ENCODE measurements at regions not wholly inside any gene's neighbourhood (a gene's known extent, or its start where the extent isn't known, plus 50 kb on each side); places are given as distances from the start of the nearest gene placed in this dataset.
"Not testable (repeated sequence)": the region's sequence is repeated elsewhere in the genome, so short reads cannot be mapped to it uniquely, and the experiment has no call there.

DNA sequence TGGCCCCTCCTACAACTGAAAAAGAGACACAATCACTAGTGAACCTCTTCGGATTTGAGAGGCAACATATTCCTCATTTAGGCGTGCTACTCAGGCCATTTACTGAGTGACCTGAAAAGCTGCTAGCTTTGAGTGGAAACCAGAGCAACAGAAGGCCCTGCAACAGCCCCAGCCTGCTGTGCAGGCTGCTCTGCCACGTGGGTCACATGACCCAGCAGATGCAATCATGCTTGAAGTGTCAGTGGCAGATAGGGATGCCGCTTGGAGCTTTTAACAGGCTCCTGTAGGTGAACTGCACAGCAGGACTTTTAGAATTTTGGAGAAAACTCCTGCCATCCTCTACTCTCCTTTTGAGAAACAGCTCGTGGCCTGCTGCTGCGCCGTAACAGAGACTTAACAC is 578.6 kb upstream of the RAB6C start:
- H3K4me3 Mint-ChIP-seq, result no peak overlapping the region
- H3K36me3 Mint-ChIP-seq (ENCODE audit: low read depth), result no peaks in the 10 kb centered on the region
- no peak overlapping the region for H3K27ac Mint-ChIP-seq
- DNase-seq, result no peak
- no peaks in the 10 kb centered on the region for H3K4me1 Mint-ChIP-seq (ENCODE audit: low read depth)
- CTCF ChIA-PET, result interaction anchor here (0.7 kb wide), 1 partner anchor 20 kb away, joined by 4 read pairs; no protein-coding TSS in a partner anchor
- no peaks in the 10 kb centered on the region for H3K9me3 Mint-ChIP-seq
- no peaks in the 10 kb centered on the region for H3K27me3 Mint-ChIP-seq (ENCODE audit: low read depth)
- intact Hi-C loops (cut with micrococcal nuclease), result no loop called here

GRCh38 chr2:129402076-129402475 is 577.4 kb upstream of the RAB6C start:
- H3K27ac Mint-ChIP-seq, result no peak overlapping the region
- CTCF ChIA-PET, result no interaction called here
- H3K36me3 Mint-ChIP-seq (ENCODE audit: low read depth), result no peaks in the 10 kb centered on the region
- intact Hi-C loops (cut with micrococcal nuclease), result no loop called here
- H3K4me3 Mint-ChIP-seq, result no peak overlapping the region
- no peaks in the 10 kb centered on the region for H3K4me1 Mint-ChIP-seq (ENCODE audit: low read depth)
- H3K27me3 Mint-ChIP-seq (ENCODE audit: low read depth), result no peaks in the 10 kb centered on the region
- no peak for DNase-seq
- H3K9me3 Mint-ChIP-seq, result no peaks in the 10 kb centered on the region

DNA sequence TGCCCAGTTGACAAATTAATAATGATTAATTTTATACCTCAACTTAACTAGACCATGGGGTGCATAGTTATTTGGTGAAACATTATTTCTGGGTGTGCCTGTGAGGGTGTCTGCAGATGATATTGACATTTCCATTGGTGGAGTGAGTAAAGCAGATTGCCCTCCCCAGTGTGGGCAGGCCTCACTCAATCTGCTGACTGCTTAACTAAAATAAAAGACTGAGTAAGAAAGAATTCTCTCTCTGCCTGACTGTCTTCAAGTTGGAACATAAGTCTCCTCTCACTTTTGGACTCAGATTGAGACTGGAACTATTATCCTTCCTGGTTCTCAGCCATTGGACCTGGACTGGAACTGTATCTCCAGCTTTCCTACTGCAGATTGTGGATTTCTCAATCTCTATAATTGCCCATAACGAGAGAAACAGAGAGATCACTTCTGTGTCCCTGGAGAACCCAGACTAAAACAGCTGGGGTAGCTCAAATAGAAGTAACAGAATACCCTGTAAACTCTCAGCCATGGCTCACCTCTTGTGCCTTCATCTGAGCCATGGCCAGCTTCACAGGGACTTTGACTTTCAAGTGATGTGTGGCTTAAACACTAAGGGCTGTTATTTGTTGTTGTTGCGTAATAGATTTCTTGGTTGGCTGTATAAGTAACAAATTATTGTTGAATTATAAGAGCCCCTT is 575.3 kb upstream of the RAB6C start:
- Mint-ChIP-seq H3K27ac (no peak overlapping the region), H3K36me3 (ENCODE audit: low read depth) (no peaks in the 10 kb centered on the region), H3K27me3 (ENCODE audit: low read depth) (no peaks in the 10 kb centered on the region), H3K9me3 (no peaks in the 10 kb centered on the region), H3K4me1 (ENCODE audit: low read depth) (no peaks in the 10 kb centered on the region), H3K4me3 (no peak overlapping the region)
- no peak for DNase-seq
- intact Hi-C loops (cut with micrococcal nuclease), result no loop called here
- CTCF ChIA-PET, result no interaction called here

- Mint-ChIP-seq H3K27me3 (ENCODE audit: low read depth) (no peaks in the 10 kb centered on the region), H3K27ac (no peak overlapping the region), H3K4me3 (no peak overlapping the region), H3K9me3 (no peaks in the 10 kb centered on the region), H3K36me3 (ENCODE audit: low read depth) (no peaks in the 10 kb centered on the region), H3K4me1 (ENCODE audit: low read depth) (no peaks in the 10 kb centered on the region)
- CTCF ChIA-PET, result no interaction called here
- no peak for DNase-seq
- intact Hi-C loops (cut with micrococcal nuclease), result no loop called here
Measured at GRCh38 chr2:129408570-129408969, 570.9 kb upstream of the RAB6C start.

DNA sequence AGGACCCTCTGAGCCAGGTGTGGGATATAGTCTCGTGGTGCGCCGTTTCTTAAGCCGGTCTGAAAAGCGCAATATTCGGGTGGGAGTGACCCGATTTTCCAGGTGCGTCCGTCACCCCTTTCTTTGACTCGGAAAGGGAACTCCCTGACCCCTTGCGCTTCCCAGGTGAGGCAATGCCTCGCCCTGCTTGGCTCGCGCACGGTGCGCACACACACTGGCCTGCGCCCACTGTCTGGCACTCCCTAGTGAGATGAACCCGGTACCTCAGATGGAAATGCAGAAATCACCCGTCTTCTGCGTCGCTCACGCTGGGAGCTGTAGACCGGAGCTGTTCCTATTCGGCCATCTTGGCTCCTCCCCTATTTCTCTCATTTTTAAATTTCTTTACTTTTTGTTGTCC is 562.4 kb upstream of the RAB6C start:
- DNase-seq; H3K4me1 Mint-ChIP-seq (ENCODE audit: low read depth); H3K9me3 Mint-ChIP-seq; H3K36me3 Mint-ChIP-seq (ENCODE audit: low read depth); H3K27me3 Mint-ChIP-seq (ENCODE audit: low read depth); H3K27ac Mint-ChIP-seq; intact Hi-C loops (cut with micrococcal nuclease); H3K4me3 Mint-ChIP-seq; CTCF ChIA-PET: not testable (repeated sequence)

- Mint-ChIP-seq H3K27me3 (ENCODE audit: low read depth) (peaks cover 3% of the 10 kb centered on the region), H3K9me3 (no peaks in the 10 kb centered on the region), H3K4me1 (ENCODE audit: low read depth) (no peaks in the 10 kb centered on the region), H3K36me3 (ENCODE audit: low read depth) (no peaks in the 10 kb centered on the region), H3K27ac (no peak overlapping the region), H3K4me3 (no peak overlapping the region)
- intact Hi-C loops (cut with micrococcal nuclease), result no loop called here
- DNase-seq, result no peak
- CTCF ChIA-PET, result no interaction called here
Measured at GRCh38 chr2:129422028-129422427, 557.4 kb upstream of the RAB6C start.

GRCh38 chr2:129428086-129428660 is 551.3 kb upstream of the RAB6C start:
- Mint-ChIP-seq H3K27me3 (ENCODE audit: low read depth) (peaks cover 9% of the 10 kb centered on the region), H3K4me1 (ENCODE audit: low read depth) (no peaks in the 10 kb centered on the region), H3K36me3 (ENCODE audit: low read depth) (no peaks in the 10 kb centered on the region), H3K4me3 (no peak overlapping the region), H3K9me3 (no peaks in the 10 kb centered on the region), H3K27ac (no peak overlapping the region)
- CTCF ChIA-PET, result no interaction called here
- DNase-seq, result no peak
- intact Hi-C loops (cut with micrococcal nuclease), result no loop called here

GRCh38 chr2:129430911-129431310 is 548.6 kb upstream of the RAB6C start:
- H3K36me3 Mint-ChIP-seq (ENCODE audit: low read depth), result no peaks in the 10 kb centered on the region
- intact Hi-C loops (cut with micrococcal nuclease), result no loop called here
- H3K4me3 Mint-ChIP-seq, result no peak overlapping the region
- CTCF ChIA-PET, result no interaction called here
- peaks cover 9% of the 10 kb centered on the region for H3K27me3 Mint-ChIP-seq (ENCODE audit: low read depth)
- no peaks in the 10 kb centered on the region for H3K4me1 Mint-ChIP-seq (ENCODE audit: low read depth)
- H3K9me3 Mint-ChIP-seq, result no peaks in the 10 kb centered on the region
- DNase-seq, result no peak
- H3K27ac Mint-ChIP-seq, result no peak overlapping the region

DNA sequence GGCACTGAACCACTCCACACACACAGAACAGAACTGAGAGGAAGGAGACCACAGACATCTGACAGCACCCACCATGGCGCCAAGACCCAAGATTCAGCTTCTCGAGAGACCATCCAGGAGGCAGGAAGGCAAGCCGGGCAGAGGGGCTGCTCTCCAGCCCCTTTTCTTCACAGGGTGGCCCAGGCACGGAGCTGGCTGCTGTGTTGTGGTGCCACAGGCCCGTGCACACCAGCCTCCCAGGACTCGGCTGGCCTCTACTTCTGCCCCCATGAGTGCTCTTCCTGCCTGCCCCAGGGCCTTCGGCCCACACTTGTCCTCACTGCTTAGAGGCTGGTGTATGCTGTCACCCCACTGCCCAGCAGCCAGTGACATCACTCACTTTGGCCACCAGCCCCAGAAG is 547.6 kb upstream of the RAB6C start:
- Mint-ChIP-seq H3K9me3 (no peaks in the 10 kb centered on the region), H3K27ac (no peak overlapping the region), H3K4me3 (no peak overlapping the region), H3K27me3 (ENCODE audit: low read depth) (peaks cover 6% of the 10 kb centered on the region), H3K4me1 (ENCODE audit: low read depth) (no peaks in the 10 kb centered on the region), H3K36me3 (ENCODE audit: low read depth) (no peaks in the 10 kb centered on the region)
- DNase-seq, result no peak
- intact Hi-C loops (cut with micrococcal nuclease), result no loop called here
- CTCF ChIA-PET, result no interaction called here

GRCh38 chr2:129436809-129437208 is 542.7 kb upstream of the RAB6C start:
- no peak overlapping the region for H3K4me3 Mint-ChIP-seq
- intact Hi-C loops (cut with micrococcal nuclease), result no loop called here
- CTCF ChIA-PET, result no interaction called here
- H3K36me3 Mint-ChIP-seq (ENCODE audit: low read depth), result no peaks in the 10 kb centered on the region
- no peak for DNase-seq
- H3K4me1 Mint-ChIP-seq (ENCODE audit: low read depth), result no peaks in the 10 kb centered on the region
- no peaks in the 10 kb centered on the region for H3K27me3 Mint-ChIP-seq (ENCODE audit: low read depth)
- no peak overlapping the region for H3K27ac Mint-ChIP-seq
- no peaks in the 10 kb centered on the region for H3K9me3 Mint-ChIP-seq

DNA sequence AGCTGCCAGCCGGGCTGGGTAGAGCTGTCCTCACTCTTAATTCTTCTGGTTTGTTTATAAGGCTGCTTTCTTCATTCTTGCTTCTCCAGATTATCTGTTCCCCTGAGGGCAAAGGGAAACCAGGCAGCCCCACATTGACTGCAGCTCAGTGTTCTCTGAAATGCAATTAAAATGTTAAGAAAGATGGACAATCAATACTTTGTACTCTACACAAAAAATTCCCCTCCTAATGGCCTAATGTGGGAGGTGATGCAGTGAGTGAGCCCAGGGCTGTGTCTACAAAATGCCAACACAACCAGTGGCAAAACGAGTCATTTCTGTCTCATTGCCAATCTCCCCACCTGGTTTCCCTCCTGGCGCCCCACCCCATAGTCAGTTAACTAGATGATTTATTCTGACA is 541.7 kb upstream of the RAB6C start:
- no peaks in the 10 kb centered on the region for H3K9me3 Mint-ChIP-seq
- no peak for DNase-seq
- no peak overlapping the region for H3K4me3 Mint-ChIP-seq
- intact Hi-C loops (cut with micrococcal nuclease), result no loop called here
- CTCF ChIA-PET, result interaction anchor here (0.6 kb wide), 1 partner anchor 53 kb away, joined by 4 read pairs; no protein-coding TSS in a partner anchor
- no peaks in the 10 kb centered on the region for H3K4me1 Mint-ChIP-seq (ENCODE audit: low read depth)
- H3K27me3 Mint-ChIP-seq (ENCODE audit: low read depth), result no peaks in the 10 kb centered on the region
- H3K36me3 Mint-ChIP-seq (ENCODE audit: low read depth), result no peaks in the 10 kb centered on the region
- no peak overlapping the region for H3K27ac Mint-ChIP-seq

DNA sequence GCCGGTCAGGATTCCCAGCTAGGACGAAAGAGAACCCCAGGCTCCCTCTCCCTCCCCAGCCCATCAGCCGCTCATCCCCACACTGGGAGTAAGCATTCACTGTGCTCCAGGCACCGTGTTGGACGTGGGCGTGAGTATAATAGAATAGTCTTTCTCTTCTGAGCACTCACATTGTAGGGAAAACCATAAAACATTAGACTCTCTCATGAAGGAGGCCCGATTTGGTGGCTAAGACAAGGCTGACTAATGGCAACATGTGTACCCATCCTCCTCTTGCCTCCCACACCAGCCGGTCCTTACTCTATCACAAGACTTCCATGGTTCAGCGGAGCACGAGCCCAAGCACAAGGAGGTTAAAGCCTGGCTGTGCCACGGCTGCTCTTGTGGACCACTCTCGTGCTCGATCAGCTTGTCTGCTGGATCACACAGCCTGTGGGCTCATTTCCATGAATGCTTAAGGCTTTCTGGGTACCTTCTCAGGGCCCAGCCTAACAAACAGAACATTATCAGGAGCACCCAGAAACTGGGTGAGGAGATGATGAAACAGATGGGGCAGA is 540.9 kb upstream of the RAB6C start:
- Mint-ChIP-seq H3K4me3 (no peak overlapping the region), H3K4me1 (ENCODE audit: low read depth) (no peaks in the 10 kb centered on the region), H3K27me3 (ENCODE audit: low read depth) (no peaks in the 10 kb centered on the region), H3K36me3 (ENCODE audit: low read depth) (no peaks in the 10 kb centered on the region), H3K9me3 (no peaks in the 10 kb centered on the region), H3K27ac (no peak overlapping the region)
- intact Hi-C loops (cut with micrococcal nuclease), result no loop called here
- CTCF ChIA-PET, result no interaction called here
- DNase-seq, result no peak

Data from activated naive CD4-positive, alpha-beta T cell treated with anti-CD3 and anti-CD28 coated beads for 36 hours (primary cell).